ENCODE measurements at regions not wholly inside any gene's neighbourhood (a gene's known extent, or its start where the extent isn't known, plus 50 kb on each side); places are given as distances from the start of the nearest gene placed in this dataset.

DNA sequence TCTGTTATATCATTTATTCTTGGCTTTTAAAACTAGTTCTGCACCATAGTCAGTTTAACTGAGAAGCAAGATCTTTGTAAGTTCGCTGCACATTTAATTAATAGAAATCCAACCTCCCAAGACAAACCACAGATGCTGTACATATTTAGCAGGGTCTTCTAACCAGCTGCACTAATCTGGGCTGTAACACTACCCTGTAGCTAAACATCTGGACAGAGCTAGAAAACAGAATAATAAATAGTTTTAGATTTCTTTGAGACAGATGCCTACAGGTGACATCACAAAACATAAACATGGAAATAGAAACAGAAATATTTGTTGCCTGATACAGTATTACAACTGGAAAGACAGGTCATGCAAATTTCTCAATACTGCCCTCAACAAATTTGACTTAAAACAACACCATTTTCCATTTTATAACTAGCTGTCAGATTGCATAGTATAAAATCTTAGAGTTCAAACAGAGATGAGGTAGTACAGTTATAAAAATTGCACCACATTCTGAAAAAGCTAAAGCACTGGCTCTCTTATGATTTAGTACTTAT lies 315.1 kb downstream of the NR4A2 start:
- TF ChIP-seq, protein P1, sequence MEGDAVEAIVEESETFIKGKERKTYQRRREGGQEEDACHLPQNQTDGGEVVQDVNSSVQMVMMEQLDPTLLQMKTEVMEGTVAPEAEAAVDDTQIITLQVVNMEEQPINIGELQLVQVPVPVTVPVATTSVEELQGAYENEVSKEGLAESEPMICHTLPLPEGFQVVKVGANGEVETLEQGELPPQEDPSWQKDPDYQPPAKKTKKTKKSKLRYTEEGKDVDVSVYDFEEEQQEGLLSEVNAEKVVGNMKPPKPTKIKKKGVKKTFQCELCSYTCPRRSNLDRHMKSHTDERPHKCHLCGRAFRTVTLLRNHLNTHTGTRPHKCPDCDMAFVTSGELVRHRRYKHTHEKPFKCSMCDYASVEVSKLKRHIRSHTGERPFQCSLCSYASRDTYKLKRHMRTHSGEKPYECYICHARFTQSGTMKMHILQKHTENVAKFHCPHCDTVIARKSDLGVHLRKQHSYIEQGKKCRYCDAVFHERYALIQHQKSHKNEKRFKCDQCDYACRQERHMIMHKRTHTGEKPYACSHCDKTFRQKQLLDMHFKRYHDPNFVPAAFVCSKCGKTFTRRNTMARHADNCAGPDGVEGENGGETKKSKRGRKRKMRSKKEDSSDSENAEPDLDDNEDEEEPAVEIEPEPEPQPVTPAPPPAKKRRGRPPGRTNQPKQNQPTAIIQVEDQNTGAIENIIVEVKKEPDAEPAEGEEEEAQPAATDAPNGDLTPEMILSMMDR (IDR thresholded peaks at IDR 0.05; ENCODE audit: extremely low read depth, missing control alignments), result no peak
- no peak for DNase-seq (ENCODE audit: low spot score)

DNA sequence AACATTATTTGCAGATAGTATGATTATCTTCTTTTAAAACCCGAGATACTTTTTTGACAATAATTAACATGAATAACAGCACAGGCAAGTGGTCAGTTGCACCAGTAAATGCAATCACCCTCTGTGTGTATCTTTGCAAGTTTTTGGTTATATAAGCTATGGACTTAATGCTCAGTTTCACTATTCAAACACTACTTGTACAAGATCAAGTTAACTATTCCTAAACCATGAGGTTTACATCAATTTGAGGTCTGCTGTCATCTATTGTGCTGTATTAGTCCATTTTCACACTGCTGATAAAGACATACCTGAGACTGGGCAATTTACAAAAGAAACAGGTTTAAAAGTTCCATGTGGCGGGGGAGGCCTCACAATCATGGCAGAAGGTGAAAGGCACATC lies 323.2 kb downstream of the NR4A2 start:
- TF ChIP-seq, protein P1 (IDR thresholded peaks at IDR 0.05; ENCODE audit: extremely low read depth, missing control alignments), result no peak
- no peak for DNase-seq (ENCODE audit: low spot score)

DNA sequence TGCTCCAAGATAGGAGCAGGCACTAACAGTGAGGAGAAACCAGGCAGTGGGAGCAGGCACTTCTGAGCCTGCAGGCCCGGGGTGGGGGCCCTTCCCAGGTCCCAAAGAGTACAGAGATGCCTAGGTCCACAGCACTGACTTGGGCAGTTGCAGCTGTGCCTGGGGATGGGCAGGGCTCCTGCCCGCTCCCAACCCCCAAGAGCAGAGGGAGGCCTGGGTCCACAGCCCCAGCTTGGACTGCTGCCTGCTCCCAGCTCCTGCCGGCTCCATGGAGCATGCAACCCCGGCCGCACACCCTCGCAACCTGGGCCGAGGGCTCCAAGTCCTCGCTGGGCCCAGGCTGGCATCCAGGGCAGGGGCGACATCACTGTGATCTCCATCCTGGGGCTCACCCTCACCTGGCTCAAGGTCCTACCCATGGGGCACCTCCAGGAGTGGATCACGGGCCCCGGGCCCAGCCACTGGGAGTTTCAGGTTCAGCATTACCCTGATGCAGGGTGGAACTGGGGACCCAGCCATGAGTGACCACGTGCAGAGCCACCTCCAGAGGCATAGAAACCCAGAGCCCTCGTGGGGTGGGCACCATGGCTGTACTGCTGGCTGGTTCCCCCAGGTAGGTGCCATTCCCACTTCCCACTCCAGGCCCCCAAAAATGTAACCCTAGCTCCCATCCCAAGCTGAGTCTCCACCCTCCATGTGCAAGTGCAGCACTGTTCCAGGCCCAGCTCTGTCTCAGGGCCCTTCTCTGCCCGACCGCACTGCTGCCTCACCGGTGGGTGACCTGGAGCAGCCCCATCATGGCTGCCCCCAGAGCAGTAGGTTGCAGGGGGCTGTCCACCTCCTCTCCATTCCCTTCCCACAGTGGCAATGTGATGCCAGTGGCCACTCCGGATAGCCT lies 325.6 kb downstream of the NR4A2 start:
- TF ChIP-seq, protein P1 (IDR thresholded peaks at IDR 0.05; ENCODE audit: extremely low read depth, missing control alignments), result no peak
- DNase-seq (ENCODE audit: low spot score), result no peak

DNA sequence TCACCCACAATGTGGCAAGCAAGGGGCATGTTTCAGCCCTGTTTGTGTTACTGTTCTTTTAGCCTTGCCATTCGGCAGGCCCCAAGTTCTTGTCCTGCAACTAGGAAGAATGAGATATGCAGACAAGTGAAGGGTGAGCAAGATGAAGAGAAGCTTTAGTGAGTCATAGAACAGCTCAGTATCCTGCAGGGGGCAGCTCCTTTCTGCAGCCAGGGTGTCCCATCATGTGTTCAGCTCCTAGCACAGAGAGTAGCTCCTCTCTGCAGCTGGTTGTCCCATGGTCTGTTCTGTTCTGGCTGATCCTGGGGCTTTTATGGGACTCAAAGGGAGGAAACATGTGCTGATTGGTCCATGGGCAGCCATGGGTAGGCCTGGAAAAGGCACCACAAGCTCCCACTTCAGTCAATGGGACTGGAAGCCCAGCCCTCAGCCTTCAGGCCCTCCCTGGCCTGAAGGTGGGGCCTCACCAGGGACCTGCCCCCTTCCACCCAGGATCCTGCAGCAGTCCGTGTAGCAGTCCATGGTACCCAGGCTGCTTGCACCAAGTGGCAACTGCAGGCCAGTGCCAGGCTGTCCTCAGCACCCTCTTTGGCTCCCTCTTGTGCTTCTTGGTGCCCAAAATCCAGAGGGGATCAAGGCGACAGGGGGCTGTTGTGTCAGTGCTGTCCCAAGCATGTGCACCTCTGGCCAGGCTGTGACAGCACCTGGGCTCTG lies 326.4 kb downstream of the NR4A2 start:
- TF ChIP-seq, protein P1 (IDR thresholded peaks at IDR 0.05; ENCODE audit: extremely low read depth, missing control alignments), result no peak

DNA sequence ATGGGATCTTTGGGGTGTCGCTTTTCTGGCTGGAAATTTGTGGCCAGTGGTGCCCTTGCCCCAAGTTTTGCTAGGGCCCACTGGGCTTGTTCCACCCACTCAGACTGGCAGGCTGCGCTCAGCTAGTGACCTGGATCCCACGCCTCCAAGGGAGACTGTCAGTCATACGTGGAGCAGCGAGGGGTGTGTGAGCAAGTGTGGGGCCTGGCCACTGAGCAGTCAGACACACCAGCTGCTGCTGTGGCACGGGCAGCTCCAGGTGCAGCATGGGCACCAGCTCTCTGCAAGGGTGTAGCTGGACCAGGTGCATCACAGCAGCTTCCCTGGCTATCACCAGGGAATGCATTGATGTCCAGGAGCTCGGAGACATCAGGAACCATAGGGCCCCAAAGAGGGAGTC lies 327.0 kb downstream of the NR4A2 start:
- TF ChIP-seq, protein P1 (IDR thresholded peaks at IDR 0.05; ENCODE audit: extremely low read depth, missing control alignments), result no peak
- no peak for DNase-seq (ENCODE audit: low spot score)

More for the DNA sequence above, 326.4 kb downstream of the NR4A2 start:
- DNase-seq (ENCODE audit: low spot score), result no peak

DNA sequence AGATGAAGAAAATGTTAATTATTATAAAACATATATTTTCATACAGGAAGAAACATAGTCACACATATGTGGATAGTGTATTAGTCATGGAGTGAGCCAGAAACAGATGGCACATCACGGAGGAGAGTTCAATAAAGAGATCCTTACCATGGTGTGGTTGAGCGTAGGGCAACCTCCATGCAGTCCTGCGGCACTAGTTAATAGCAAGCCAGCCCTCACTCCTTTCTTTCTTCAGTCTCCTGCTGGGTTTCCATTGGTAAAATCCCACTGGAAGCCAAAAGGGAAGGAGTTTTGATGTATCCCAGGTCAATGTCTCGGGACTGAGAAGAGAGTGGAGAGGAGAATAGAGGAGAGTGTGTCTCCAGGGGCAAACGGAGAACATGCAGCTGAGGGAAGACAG lies 328.1 kb downstream of the NR4A2 start:
- DNase-seq (ENCODE audit: low spot score), result no peak
- TF ChIP-seq, protein P1 (IDR thresholded peaks at IDR 0.05; ENCODE audit: extremely low read depth, missing control alignments), result no peak

DNA sequence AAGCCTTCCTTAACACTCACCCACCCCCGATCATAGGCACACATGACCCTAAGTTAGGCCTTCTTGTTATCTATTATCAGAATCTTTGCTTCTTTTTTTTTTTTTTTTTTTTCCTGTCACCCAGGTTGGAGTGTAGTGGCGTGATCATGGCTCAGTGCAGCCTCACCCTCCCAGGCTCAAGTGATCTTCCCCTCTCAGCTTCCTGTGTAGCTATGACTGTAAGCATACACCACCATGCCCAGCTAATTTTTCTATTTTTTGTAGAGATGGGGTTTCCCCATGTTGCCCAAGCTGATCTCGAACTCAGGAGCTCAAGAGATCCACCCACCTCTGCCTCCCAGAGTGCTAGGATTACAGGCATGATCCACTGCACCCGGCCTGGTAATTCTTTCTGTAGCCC lies 328.7 kb downstream of the NR4A2 start:
- TF ChIP-seq, protein P1 (IDR thresholded peaks at IDR 0.05; ENCODE audit: extremely low read depth, missing control alignments), result no peak
- no peak for DNase-seq (ENCODE audit: low spot score)

Measured in GM20000 (cell line).